GM13977 (cell line): ENCODE measurements at regions not wholly inside any gene's neighbourhood (a gene's known extent, or its start where the extent isn't known, plus 50 kb on each side); places are given as distances from the start of the nearest gene placed in this dataset.
"Not testable (repeated sequence)": the region's sequence is repeated elsewhere in the genome, so short reads cannot be mapped to it uniquely, and the experiment has no call there.

Source experiments
- DNase-seq: peaks from one replicate; pipeline ENCODE4 v3.0.0; 2012; ENCODE audit warnings: low spot score
- in situ Hi-C: fragments of 300-500 bp; cut with MboI; formaldehyde crosslinking; loops from one replicate; pipeline ENCODE4 v1.12.0; 2022; ENCODE audit warnings: low sequenced_read_pairs, low pct_unique_long_range_greater_than_20kb, mixed read lengths, inconsistent platforms; ENCODE audit not compliant: unreplicated experiment
- TF ChIP-seq, protein P1 (sequence below): IDR thresholded peaks from 2 replicates; pipeline ENCODE4 v1.5.1; 2012; ENCODE audit warnings: mild to moderate bottlenecking, control low read depth; ENCODE audit not compliant: insufficient read depth; ENCODE audit errors: extremely low read depth, missing control alignments

DNA sequence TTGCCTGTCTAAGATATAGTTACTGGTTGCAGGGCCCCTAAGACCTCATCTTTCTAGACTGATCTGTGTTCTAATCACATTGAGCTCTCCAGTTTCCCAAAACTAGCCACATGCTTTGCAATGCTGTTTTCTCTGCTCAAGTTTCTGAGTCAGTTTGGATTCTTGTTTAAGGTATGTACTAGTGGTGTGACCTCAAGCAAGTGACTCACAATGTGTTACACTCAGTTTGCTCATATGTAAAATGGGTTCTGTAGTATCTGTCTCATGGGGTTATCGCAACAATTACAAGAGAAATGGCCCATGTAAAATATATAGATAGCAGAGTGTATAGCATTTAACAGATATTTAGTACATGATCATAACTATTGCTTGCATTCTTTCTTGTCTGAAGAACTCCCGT is 153.1 kb upstream of the ELL2 start:
- TF ChIP-seq, protein P1, sequence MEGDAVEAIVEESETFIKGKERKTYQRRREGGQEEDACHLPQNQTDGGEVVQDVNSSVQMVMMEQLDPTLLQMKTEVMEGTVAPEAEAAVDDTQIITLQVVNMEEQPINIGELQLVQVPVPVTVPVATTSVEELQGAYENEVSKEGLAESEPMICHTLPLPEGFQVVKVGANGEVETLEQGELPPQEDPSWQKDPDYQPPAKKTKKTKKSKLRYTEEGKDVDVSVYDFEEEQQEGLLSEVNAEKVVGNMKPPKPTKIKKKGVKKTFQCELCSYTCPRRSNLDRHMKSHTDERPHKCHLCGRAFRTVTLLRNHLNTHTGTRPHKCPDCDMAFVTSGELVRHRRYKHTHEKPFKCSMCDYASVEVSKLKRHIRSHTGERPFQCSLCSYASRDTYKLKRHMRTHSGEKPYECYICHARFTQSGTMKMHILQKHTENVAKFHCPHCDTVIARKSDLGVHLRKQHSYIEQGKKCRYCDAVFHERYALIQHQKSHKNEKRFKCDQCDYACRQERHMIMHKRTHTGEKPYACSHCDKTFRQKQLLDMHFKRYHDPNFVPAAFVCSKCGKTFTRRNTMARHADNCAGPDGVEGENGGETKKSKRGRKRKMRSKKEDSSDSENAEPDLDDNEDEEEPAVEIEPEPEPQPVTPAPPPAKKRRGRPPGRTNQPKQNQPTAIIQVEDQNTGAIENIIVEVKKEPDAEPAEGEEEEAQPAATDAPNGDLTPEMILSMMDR = no peak
- in situ Hi-C loops = no loop called here
- DNase-seq = no peak

GRCh38 chr5:96113170-96113939 is 151.7 kb upstream of the ELL2 start:
- TF ChIP-seq, protein P1 = no peak
- in situ Hi-C loops = no loop called here
- DNase-seq = no peak

- in situ Hi-C loops = no loop called here
- TF ChIP-seq, protein P1 = no peak
- DNase-seq = no peak
These were observed 151.1 kb upstream of the ELL2 start for GRCh38 chr5:96112703-96113102.

GRCh38 chr5:96112123-96112670 is 150.5 kb upstream of the ELL2 start:
- in situ Hi-C loops = no loop called here
- TF ChIP-seq, protein P1 = no peak
- DNase-seq = no peak

DNA sequence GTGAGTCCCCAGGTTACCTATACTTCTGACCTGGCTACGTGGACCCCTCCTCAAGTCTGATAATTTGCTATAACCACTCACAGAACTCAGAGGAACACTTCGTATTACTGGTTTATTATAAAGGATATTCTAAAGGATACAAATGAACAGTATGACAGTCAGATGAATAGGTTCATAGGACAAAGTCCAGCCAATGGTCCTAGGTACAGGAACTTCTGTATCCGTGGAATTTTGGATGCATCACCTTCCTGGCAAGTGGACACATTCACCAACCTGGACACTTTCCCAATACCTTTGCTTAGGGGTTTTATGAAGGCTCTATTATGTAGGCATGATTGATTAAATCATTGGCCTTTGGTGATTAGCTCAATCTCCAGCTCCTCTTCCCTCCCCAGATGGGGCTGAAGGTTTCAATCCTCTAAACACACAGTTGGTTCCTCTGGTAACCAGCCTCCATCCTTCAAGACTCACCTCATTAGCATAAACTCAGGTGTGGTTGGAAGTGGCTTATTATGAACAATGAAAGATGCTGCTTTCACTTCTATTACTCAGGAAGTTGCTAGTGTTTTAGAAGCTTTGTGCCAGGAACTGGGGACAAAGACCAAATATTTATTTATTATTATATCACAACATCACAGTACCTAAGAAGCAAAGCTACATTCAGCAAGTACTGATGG is 149.6 kb upstream of the ELL2 start:
- DNase-seq = no peak
- in situ Hi-C loops = no loop called here
- TF ChIP-seq, protein P1 = no peak

GRCh38 chr5:96110300-96110699 is 148.6 kb upstream of the ELL2 start:
- no peak for DNase-seq
- in situ Hi-C loops = no loop called here
- TF ChIP-seq, protein P1 = no peak

DNA sequence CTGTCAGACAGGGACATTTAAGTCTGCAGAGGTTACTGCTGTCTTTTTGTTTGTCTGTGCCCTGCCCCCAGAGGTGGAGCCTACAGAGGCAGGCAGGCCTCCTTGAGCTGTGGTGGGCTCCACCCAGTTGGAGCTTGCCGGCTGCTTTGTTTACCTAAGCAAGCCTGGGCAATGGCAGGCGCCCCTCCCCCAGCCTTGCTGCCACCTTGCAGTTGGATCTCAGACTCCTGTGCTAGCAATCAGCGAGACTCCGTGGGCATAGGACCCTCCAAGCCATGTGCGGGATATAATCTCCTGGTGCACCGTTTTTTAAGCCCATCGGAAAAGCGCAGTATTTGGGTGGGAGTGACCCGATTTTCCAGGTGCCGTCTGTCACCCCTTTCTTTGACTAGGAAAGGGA is 147.0 kb upstream of the ELL2 start:
- in situ Hi-C loops, DNase-seq: not testable (repeated sequence)

GRCh38 chr5:96103829-96104228 is 142.2 kb upstream of the ELL2 start:
- in situ Hi-C loops, DNase-seq: not testable (repeated sequence)
